HepG2 (cell line): ENCODE measurements at regions not wholly inside any gene's neighbourhood (a gene's known extent, or its start where the extent isn't known, plus 50 kb on each side); places are given as distances from the start of the nearest gene placed in this dataset.

Experiments
- ISL2 ChIP-seq: sonication (generic); formaldehyde crosslinking; IDR thresholded peaks from 2 replicates; pipeline ENCODE4 v1.5.0; 2020; ENCODE audit warnings: missing genetic modification reagents
- KAT2B ChIP-seq: fragments of 150-350 bp; IDR thresholded peaks from 2 replicates; pipeline ENCODE4 v1.6.1; 2014; ENCODE audit warnings: low read depth, low read length, borderline replicate concordance
- MEF2D ChIP-seq: sonication (generic); formaldehyde crosslinking; IDR thresholded peaks from 2 replicates; pipeline ENCODE4 v1.5.1; 2020; ENCODE audit warnings: mild to moderate bottlenecking, missing genetic modification reagents
- RBM39 ChIP-seq: fragments of 200-400 bp; formaldehyde crosslinking; IDR thresholded peaks from one replicate; pipeline ENCODE4 v1.6.1; 2018; ENCODE audit warnings: antibody characterized with exemption, mild to moderate bottlenecking, low read depth, low read length; ENCODE audit not compliant: poor library complexity, severe bottlenecking
- REPIN1 ChIP-seq: sonication (generic); formaldehyde crosslinking; IDR thresholded peaks from 2 replicates; pipeline ENCODE4 v1.8.0; 2022; ENCODE audit warnings: missing genetic modification reagents, low read depth, mild to moderate bottlenecking, borderline replicate concordance
- YEATS4 ChIP-seq: sonication (generic); formaldehyde crosslinking; IDR thresholded peaks from 2 replicates; pipeline ENCODE4 v1.4.0; 2020; ENCODE audit warnings: missing genetic modification reagents, borderline replicate concordance
- ZKSCAN1 ChIP-seq: fragments of 150-350 bp; IDR thresholded peaks from 2 replicates; pipeline ENCODE4 v1.6.1; 2014; ENCODE audit warnings: low read length
- ZNF260 ChIP-seq: sonication (generic); formaldehyde crosslinking; IDR thresholded peaks from 2 replicates; pipeline ENCODE4 v1.4.0; 2020; ENCODE audit warnings: missing genetic modification reagents, low read depth, mild to moderate bottlenecking, borderline replicate concordance
- ZNF496 ChIP-seq: sonication (generic); formaldehyde crosslinking; IDR thresholded peaks from 2 replicates; pipeline ENCODE4 v1.8.1; 2023; ENCODE audit warnings: mild to moderate bottlenecking, moderate library complexity, missing genetic modification reagents; ENCODE audit not compliant: insufficient replicate concordance
- ZNF530 ChIP-seq: sonication (generic); formaldehyde crosslinking; IDR thresholded peaks from 2 replicates; pipeline ENCODE4 v1.5.0; 2020; ENCODE audit warnings: low read depth, mild to moderate bottlenecking, missing genetic modification reagents
- ZNF589 ChIP-seq: sonication (generic); formaldehyde crosslinking; conservative IDR thresholded peaks from 2 replicates; pipeline ENCODE4 v1.8.0; 2022; ENCODE audit warnings: mild to moderate bottlenecking, moderate library complexity, missing genetic modification reagents
- TF ChIP-seq, protein P1 (sequence below): IDR thresholded peaks from 2 replicates; pipeline ENCODE4 v1.6.1; 2016
- TF ChIP-seq, protein P2 (sequence below): sonication (generic); formaldehyde crosslinking; conservative IDR thresholded peaks from 2 replicates; pipeline ENCODE4 v1.4.0; 2020; ENCODE audit warnings: missing genetic modification reagents
- TF ChIP-seq, protein P3 (sequence below): sonication (generic); formaldehyde crosslinking; IDR thresholded peaks from 2 replicates; pipeline ENCODE4 v1.4.0; 2020; ENCODE audit warnings: mild to moderate bottlenecking, missing genetic modification reagents, borderline replicate concordance
- TF ChIP-seq, protein P4 (sequence below): sonication (generic); formaldehyde crosslinking; IDR thresholded peaks from 2 replicates; pipeline ENCODE4; 2020; ENCODE audit warnings: missing genetic modification reagents, mild to moderate bottlenecking, borderline replicate concordance
- TF ChIP-seq, protein P5 (sequence below): sonication (generic); formaldehyde crosslinking; IDR thresholded peaks from 2 replicates; pipeline ENCODE4 v1.4.0; 2020; ENCODE audit warnings: missing genetic modification reagents

DNA sequence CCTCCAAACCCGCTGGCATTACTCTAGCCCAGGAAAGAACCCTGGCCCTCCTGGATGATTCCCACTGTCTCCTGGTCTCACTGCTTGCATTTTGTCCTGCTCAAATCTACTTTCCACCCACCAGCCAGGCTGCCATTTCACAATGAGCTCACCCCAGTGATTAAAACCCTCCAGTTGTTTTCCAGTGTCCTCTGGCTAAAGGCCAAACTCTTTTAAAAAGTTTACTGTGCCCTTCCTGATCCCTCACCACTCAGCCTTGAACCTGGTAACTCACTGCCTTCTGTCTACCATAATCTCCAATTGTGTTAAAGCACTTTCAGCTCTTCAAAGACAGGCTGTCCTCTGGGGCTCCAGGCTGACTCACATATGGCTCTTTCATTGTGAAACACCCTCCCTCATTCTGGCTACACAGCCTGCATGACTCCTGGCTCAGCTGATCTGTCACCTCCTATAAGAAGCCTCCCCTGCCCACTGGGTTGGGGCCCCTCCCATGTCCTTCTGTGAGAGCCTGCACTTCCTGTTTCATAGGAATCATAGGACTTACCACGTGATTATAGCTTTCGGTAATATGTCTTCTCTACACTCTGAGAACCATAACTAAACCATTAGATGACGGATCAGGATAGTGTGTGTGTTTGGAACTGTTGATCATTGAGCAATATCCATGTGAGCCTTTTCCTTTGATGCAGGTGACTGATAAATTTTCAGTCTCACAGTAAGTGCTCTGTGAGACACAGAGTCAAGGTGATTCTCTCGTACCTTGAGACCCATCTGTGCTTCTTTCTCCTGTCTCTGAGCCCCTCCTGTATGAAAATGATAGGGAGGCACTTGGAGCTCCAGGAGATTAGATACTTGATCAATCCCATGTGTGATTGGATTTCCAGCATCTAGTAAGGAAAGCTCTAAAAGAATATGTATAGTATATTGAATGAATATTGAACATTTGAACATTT, 590.8 kb upstream of the ID2 start (continued):
- no peak for TF ChIP-seq KAT2B
- TF ChIP-seq, protein P1, sequence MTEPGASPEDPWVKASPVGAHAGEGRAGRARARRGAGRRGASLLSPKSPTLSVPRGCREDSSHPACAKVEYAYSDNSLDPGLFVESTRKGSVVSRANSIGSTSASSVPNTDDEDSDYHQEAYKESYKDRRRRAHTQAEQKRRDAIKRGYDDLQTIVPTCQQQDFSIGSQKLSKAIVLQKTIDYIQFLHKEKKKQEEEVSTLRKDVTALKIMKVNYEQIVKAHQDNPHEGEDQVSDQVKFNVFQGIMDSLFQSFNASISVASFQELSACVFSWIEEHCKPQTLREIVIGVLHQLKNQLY (CRISPR knock-in tag): peak; percentile 56
- TF ChIP-seq RBM39: no peak
- no peak for TF ChIP-seq ZNF260 (CRISPR knock-in tag)
- no peak; the same call in 1 of the 2 replicates for TF ChIP-seq ZKSCAN1
- no peak for TF ChIP-seq ZNF589 (CRISPR knock-in tag)
- TF ChIP-seq ZNF496: no peak
- TF ChIP-seq, protein P2, sequence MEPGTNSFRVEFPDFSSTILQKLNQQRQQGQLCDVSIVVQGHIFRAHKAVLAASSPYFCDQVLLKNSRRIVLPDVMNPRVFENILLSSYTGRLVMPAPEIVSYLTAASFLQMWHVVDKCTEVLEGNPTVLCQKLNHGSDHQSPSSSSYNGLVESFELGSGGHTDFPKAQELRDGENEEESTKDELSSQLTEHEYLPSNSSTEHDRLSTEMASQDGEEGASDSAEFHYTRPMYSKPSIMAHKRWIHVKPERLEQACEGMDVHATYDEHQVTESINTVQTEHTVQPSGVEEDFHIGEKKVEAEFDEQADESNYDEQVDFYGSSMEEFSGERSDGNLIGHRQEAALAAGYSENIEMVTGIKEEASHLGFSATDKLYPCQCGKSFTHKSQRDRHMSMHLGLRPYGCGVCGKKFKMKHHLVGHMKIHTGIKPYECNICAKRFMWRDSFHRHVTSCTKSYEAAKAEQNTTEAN (CRISPR knock-in tag): peak; percentile 83
- no peak for TF ChIP-seq ZNF530 (CRISPR knock-in tag)
- peak; percentile 82; the same call in 1 of the 2 replicates for TF ChIP-seq REPIN1
- peak; percentile 60 for TF ChIP-seq MEF2D
- TF ChIP-seq YEATS4: no peak
- TF ChIP-seq, protein P3, sequence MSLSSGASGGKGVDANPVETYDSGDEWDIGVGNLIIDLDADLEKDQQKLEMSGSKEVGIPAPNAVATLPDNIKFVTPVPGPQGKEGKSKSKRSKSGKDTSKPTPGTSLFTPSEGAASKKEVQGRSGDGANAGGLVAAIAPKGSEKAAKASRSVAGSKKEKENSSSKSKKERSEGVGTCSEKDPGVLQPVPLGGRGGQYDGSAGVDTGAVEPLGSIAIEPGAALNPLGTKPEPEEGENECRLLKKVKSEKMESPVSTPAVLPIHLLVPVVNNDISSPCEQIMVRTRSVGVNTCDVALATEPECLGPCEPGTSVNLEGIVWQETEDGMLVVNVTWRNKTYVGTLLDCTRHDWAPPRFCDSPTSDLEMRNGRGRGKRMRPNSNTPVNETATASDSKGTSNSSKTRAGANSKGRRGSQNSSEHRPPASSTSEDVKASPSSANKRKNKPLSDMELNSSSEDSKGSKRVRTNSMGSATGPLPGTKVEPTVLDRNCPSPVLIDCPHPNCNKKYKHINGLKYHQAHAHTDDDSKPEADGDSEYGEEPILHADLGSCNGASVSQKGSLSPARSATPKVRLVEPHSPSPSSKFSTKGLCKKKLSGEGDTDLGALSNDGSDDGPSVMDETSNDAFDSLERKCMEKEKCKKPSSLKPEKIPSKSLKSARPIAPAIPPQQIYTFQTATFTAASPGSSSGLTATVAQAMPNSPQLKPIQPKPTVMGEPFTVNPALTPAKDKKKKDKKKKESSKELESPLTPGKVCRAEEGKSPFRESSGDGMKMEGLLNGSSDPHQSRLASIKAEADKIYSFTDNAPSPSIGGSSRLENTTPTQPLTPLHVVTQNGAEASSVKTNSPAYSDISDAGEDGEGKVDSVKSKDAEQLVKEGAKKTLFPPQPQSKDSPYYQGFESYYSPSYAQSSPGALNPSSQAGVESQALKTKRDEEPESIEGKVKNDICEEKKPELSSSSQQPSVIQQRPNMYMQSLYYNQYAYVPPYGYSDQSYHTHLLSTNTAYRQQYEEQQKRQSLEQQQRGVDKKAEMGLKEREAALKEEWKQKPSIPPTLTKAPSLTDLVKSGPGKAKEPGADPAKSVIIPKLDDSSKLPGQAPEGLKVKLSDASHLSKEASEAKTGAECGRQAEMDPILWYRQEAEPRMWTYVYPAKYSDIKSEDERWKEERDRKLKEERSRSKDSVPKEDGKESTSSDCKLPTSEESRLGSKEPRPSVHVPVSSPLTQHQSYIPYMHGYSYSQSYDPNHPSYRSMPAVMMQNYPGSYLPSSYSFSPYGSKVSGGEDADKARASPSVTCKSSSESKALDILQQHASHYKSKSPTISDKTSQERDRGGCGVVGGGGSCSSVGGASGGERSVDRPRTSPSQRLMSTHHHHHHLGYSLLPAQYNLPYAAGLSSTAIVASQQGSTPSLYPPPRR (CRISPR knock-in tag): peak; percentile 89; the same call in 1 of the 2 replicates
- TF ChIP-seq, protein P4, sequence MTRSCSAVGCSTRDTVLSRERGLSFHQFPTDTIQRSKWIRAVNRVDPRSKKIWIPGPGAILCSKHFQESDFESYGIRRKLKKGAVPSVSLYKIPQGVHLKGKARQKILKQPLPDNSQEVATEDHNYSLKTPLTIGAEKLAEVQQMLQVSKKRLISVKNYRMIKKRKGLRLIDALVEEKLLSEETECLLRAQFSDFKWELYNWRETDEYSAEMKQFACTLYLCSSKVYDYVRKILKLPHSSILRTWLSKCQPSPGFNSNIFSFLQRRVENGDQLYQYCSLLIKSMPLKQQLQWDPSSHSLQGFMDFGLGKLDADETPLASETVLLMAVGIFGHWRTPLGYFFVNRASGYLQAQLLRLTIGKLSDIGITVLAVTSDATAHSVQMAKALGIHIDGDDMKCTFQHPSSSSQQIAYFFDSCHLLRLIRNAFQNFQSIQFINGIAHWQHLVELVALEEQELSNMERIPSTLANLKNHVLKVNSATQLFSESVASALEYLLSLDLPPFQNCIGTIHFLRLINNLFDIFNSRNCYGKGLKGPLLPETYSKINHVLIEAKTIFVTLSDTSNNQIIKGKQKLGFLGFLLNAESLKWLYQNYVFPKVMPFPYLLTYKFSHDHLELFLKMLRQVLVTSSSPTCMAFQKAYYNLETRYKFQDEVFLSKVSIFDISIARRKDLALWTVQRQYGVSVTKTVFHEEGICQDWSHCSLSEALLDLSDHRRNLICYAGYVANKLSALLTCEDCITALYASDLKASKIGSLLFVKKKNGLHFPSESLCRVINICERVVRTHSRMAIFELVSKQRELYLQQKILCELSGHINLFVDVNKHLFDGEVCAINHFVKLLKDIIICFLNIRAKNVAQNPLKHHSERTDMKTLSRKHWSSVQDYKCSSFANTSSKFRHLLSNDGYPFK (CRISPR knock-in tag): peak; percentile 63; the same call in 1 of the 2 replicates
- TF ChIP-seq ISL2 (CRISPR knock-in tag): peak; percentile 91
- TF ChIP-seq, protein P5, sequence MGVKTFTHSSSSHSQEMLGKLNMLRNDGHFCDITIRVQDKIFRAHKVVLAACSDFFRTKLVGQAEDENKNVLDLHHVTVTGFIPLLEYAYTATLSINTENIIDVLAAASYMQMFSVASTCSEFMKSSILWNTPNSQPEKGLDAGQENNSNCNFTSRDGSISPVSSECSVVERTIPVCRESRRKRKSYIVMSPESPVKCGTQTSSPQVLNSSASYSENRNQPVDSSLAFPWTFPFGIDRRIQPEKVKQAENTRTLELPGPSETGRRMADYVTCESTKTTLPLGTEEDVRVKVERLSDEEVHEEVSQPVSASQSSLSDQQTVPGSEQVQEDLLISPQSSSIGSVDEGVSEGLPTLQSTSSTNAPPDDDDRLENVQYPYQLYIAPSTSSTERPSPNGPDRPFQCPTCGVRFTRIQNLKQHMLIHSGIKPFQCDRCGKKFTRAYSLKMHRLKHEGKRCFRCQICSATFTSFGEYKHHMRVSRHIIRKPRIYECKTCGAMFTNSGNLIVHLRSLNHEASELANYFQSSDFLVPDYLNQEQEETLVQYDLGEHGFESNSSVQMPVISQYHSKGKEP (CRISPR knock-in tag): peak; percentile 55; the same call in 1 of the 2 replicates
